Fibroblast of lung (primary cell): ENCODE measurements at regions not wholly inside any gene's neighbourhood (a gene's known extent, or its start where the extent isn't known, plus 50 kb on each side); places are given as distances from the start of the nearest gene placed in this dataset.

Source experiments
- DNase-seq, 2 donors: peaks; one replicate each; pipeline versions ENCODE4 v3.0.0 to v3.0.0-alpha.2; 2010; ENCODE audit warnings: low read depth in 2 of 2
- H2AFZ ChIP-seq: 2 replicates; pipeline ENCODE4 v1.5.1; 2012; ENCODE audit warnings: low read length, control low read depth, inconsistent platforms
- H3K27ac ChIP-seq: 2 replicates; pipeline ENCODE4 v1.5.1; 2011; ENCODE audit warnings: low read length, control low read depth; ENCODE audit not compliant: insufficient read depth
- H3K27me3 ChIP-seq: 2 replicates; pipeline ENCODE4 v1.5.1; 2011; ENCODE audit warnings: mild to moderate bottlenecking, low read length; ENCODE audit not compliant: control insufficient read depth, insufficient read depth
- H3K36me3 ChIP-seq: 2 replicates; pipeline ENCODE4 v1.5.1; 2011; ENCODE audit warnings: low read length; ENCODE audit not compliant: control insufficient read depth, insufficient read depth
- H3K4me1 ChIP-seq: 2 replicates; pipeline ENCODE4 v1.5.1; 2011; ENCODE audit warnings: low read length; ENCODE audit not compliant: control insufficient read depth, insufficient read depth; ENCODE audit errors: extremely low read depth
- H3K4me2 ChIP-seq: 2 replicates; pipeline ENCODE4 v1.5.1; 2011; ENCODE audit warnings: low read length, control low read depth; ENCODE audit not compliant: insufficient read depth; ENCODE audit errors: extremely low read depth
- H3K4me3 ChIP-seq, 4 experiments: fragments of 200-600 bp in 1 of 4; sonication (generic) in 1 of 4; replicated peaks in 1 of 4; 2 replicates each; pipeline ENCODE4 v1.5.1; 2011 to 2016; ENCODE audit warnings: low read length in 4 of 4, low read depth in 3 of 4, mild to moderate bottlenecking in 3 of 4, control low read depth in 2 of 4, inconsistent platforms in 1 of 4, mixed read lengths in 1 of 4; ENCODE audit not compliant: insufficient read depth in 1 of 4; ENCODE audit errors: control extremely low read depth in 1 of 4
- H3K79me2 ChIP-seq: 2 replicates; pipeline ENCODE4 v1.5.1; 2012; ENCODE audit warnings: mild to moderate bottlenecking, low read length, inconsistent platforms; ENCODE audit not compliant: control insufficient read depth, insufficient read depth
- H3K9ac ChIP-seq: 2 replicates; pipeline ENCODE4 v1.5.1; 2011; ENCODE audit warnings: mild to moderate bottlenecking, low read length, control low read depth; ENCODE audit not compliant: insufficient read depth
- H3K9me3 ChIP-seq: 2 replicates; pipeline ENCODE4 v1.5.1; 2012; ENCODE audit warnings: low read depth, low read length; ENCODE audit not compliant: control insufficient read depth, insufficient read depth
- H4K20me1 ChIP-seq: 2 replicates; pipeline ENCODE4 v1.5.1; 2011; ENCODE audit warnings: low read length; ENCODE audit not compliant: control insufficient read depth, insufficient read depth; ENCODE audit errors: extremely low read depth
- CTCF ChIP-seq, 2 donors: IDR thresholded peaks in 1 of 2; conservative IDR thresholded peaks in 1 of 2; 1 replicate in 1 of 2; 2 replicates in 1 of 2; pipeline ENCODE4 v1.5.1; 2011 to 2012; ENCODE audit warnings: low read length in 2 of 2, control low read depth in 1 of 2, inconsistent platforms in 1 of 2, low read depth in 1 of 2, mild to moderate bottlenecking in 1 of 2
- EZH2 ChIP-seq: IDR thresholded peaks from 2 replicates; pipeline ENCODE4 v1.5.1; 2012; ENCODE audit warnings: low read length, control low read depth, mild to moderate bottlenecking; ENCODE audit errors: missing control alignments

- no peaks in the 10 kb centered on the region for H3K4me1 ChIP-seq
- H4K20me1 ChIP-seq: no peaks in the 10 kb centered on the region
- no peak overlapping the region for H3K27ac ChIP-seq
- no peak for TF ChIP-seq EZH2
- no peak for TF ChIP-seq CTCF (conservative IDR thresholded peaks at IDR 0.05 in 1 of 2, IDR thresholded peaks at IDR 0.05 in 1 of 2; ENCODE audit: low read depth in 1 of 2, low read length in 2 of 2)
- no peaks in the 10 kb centered on the region for H3K79me2 ChIP-seq
- no peak overlapping the region for H2AFZ ChIP-seq
- no peak overlapping the region for H3K9ac ChIP-seq
- H3K27me3 ChIP-seq: no peaks in the 10 kb centered on the region
- no peak for DNase-seq
- H3K4me2 ChIP-seq: no peak overlapping the region
- no peaks in the 10 kb centered on the region for H3K9me3 ChIP-seq
- no peaks in the 10 kb centered on the region for H3K36me3 ChIP-seq
- no peak overlapping the region for H3K4me3 ChIP-seq
Measured at GRCh38 chr20:40540166-40540565, 148.9 kb downstream of the MAFB start.

GRCh38 chr20:40538131-40538530, 150.9 kb downstream of the MAFB start:
- Histone ChIP-seq H3K79me2 (no peaks in the 10 kb centered on the region), H4K20me1 (no peaks in the 10 kb centered on the region), H3K9me3 (no peaks in the 10 kb centered on the region), H3K4me2 (no peak overlapping the region), H3K9ac (no peak overlapping the region), H3K4me1 (no peaks in the 10 kb centered on the region), H3K27ac (no peak overlapping the region), H3K4me3 (no peak overlapping the region), H3K36me3 (no peaks in the 10 kb centered on the region), H3K27me3 (no peaks in the 10 kb centered on the region), H2AFZ (no peak overlapping the region)
- TF ChIP-seq CTCF (conservative IDR thresholded peaks at IDR 0.05 in 1 of 2, IDR thresholded peaks at IDR 0.05 in 1 of 2; ENCODE audit: low read depth in 1 of 2, low read length in 2 of 2): no peak
- TF ChIP-seq EZH2: no peak
- DNase-seq: no peak

GRCh38 chr20:40536808-40537207, 152.2 kb downstream of the MAFB start:
- H3K4me3 ChIP-seq: no peak overlapping the region
- H4K20me1 ChIP-seq: no peaks in the 10 kb centered on the region
- no peaks in the 10 kb centered on the region for H3K4me1 ChIP-seq
- no peaks in the 10 kb centered on the region for H3K27me3 ChIP-seq
- DNase-seq: no peak
- no peak overlapping the region for H3K27ac ChIP-seq
- H3K4me2 ChIP-seq: no peak overlapping the region
- no peaks in the 10 kb centered on the region for H3K79me2 ChIP-seq
- no peaks in the 10 kb centered on the region for H3K9me3 ChIP-seq
- H3K36me3 ChIP-seq: no peaks in the 10 kb centered on the region
- no peak overlapping the region for H2AFZ ChIP-seq
- no peak for TF ChIP-seq EZH2
- TF ChIP-seq CTCF (conservative IDR thresholded peaks at IDR 0.05 in 1 of 2, IDR thresholded peaks at IDR 0.05 in 1 of 2; ENCODE audit: low read depth in 1 of 2, low read length in 2 of 2): no peak
- no peak overlapping the region for H3K9ac ChIP-seq
